ENCODE measurements at regions not wholly inside any gene's neighbourhood (a gene's known extent, or its start where the extent isn't known, plus 50 kb on each side); places are given as distances from the start of the nearest gene placed in this dataset.

- H4K20me1 ChIP-seq (ENCODE audit: control insufficient read depth, insufficient read depth, insufficient read length) = no peaks in the 10 kb centered on the region
- no peak overlapping the region for H3K56ac ChIP-seq (ENCODE audit: insufficient read length, low read depth, low read length)
- no peak overlapping the region for H3K23ac ChIP-seq (ENCODE audit: insufficient read length, low read depth, low read length)
- H2BK12ac ChIP-seq (ENCODE audit: insufficient read length, low read depth, low read length) = no peak overlapping the region
- H3K23me2 ChIP-seq (ENCODE audit: insufficient read length, low read depth, low read length, poor library complexity, severe bottlenecking) = no peaks in the 10 kb centered on the region
- H3K9me3 ChIP-seq (ENCODE audit: control insufficient read depth, low read depth, low read length) = no peaks in the 10 kb centered on the region
- H3K14ac ChIP-seq (ENCODE audit: insufficient read depth, low read length) = no peak overlapping the region
- H2AFZ ChIP-seq (ENCODE audit: low read length) = no peak overlapping the region
- no peak overlapping the region for H4K8ac ChIP-seq (replicated peaks; ENCODE audit: insufficient read length, low read depth, low read length)
- H3K9me3 Mint-ChIP-seq = no peaks in the 10 kb centered on the region
- no peak for DNase-seq
- no peak overlapping the region for H4K5ac ChIP-seq (ENCODE audit: insufficient read length, low read depth, low read length)
- H3K4me2 ChIP-seq (ENCODE audit: insufficient read depth, insufficient read length, low read length) = no peak overlapping the region
- no peak overlapping the region for H3K4me3 Mint-ChIP-seq
- H3K4me1 Mint-ChIP-seq = peaks cover 13 to 14% of the 10 kb centered on the region in 2 experiments
- no peak overlapping the region for H2BK120ac ChIP-seq (ENCODE audit: low read depth, low read length, poor library complexity, severe bottlenecking)
- no peak overlapping the region for H2BK15ac ChIP-seq (ENCODE audit: low read depth, low read length)
- H4K91ac ChIP-seq (ENCODE audit: insufficient read length, low read depth, low read length) = no peak overlapping the region
- H3K18ac ChIP-seq (ENCODE audit: insufficient read length, low read depth, low read length) = no peak overlapping the region
- no peak overlapping the region for H3K27ac ChIP-seq (ENCODE audit: insufficient read length, low read depth, low read length)
- H3K79me2 ChIP-seq (ENCODE audit: insufficient read depth, low read length) = no peaks in the 10 kb centered on the region
- no peak overlapping the region for H2BK5ac ChIP-seq (ENCODE audit: insufficient read length, low read length)
- H3K27me3 Mint-ChIP-seq (ENCODE audit: low read depth) = no peaks in the 10 kb centered on the region
- H3K4me1 ChIP-seq (ENCODE audit: insufficient read depth, low read length) = peaks cover 2% of the 10 kb centered on the region; the same call in 1 of the 2 replicates
- H3K27ac Mint-ChIP-seq = no peak overlapping the region
- no peak overlapping the region for H2AK5ac ChIP-seq (ENCODE audit: insufficient read length, low read length)
- peaks cover 0 to 1% (median 0%) of the 10 kb centered on the region in 3 experiments; a peak in 1 of 7 replicates for H3K36me3 Mint-ChIP-seq (ENCODE audit: insufficient read depth in 1 of 3, low read depth in 3 of 3)
- H3K9ac ChIP-seq (ENCODE audit: extremely low read depth, insufficient read length, low read length) = no peak overlapping the region
- no peaks in the 10 kb centered on the region for H3K27me3 ChIP-seq (ENCODE audit: insufficient read depth, low read length)
- H3T11ph ChIP-seq (ENCODE audit: low read length) = no peak overlapping the region
- TF ChIP-seq CTCF (conservative IDR thresholded peaks at IDR 0.05) = no peak
- no peak overlapping the region for H2BK20ac ChIP-seq (ENCODE audit: low read depth, low read length, poor library complexity, severe bottlenecking)
- no CpG with 5 or more reads among the region's 7 CpGs for WGBS (ENCODE audit: extremely low coverage, insufficient read length, low lambda C conversion rate)
- H3K79me1 ChIP-seq (ENCODE audit: insufficient read depth, low read depth, low read length, poor library complexity, severe bottlenecking) = no peaks in the 10 kb centered on the region
- H3K4ac ChIP-seq (ENCODE audit: low read depth, low read length) = no peak overlapping the region
These were observed 238.3 kb downstream of the MYCN start for GRCh38 chr2:16178551-16179130.

Data from H9 (cell line).